ENCODE measurements at regions not wholly inside any gene's neighbourhood (a gene's known extent, or its start where the extent isn't known, plus 50 kb on each side); places are given as distances from the start of the nearest gene placed in this dataset.

DNA sequence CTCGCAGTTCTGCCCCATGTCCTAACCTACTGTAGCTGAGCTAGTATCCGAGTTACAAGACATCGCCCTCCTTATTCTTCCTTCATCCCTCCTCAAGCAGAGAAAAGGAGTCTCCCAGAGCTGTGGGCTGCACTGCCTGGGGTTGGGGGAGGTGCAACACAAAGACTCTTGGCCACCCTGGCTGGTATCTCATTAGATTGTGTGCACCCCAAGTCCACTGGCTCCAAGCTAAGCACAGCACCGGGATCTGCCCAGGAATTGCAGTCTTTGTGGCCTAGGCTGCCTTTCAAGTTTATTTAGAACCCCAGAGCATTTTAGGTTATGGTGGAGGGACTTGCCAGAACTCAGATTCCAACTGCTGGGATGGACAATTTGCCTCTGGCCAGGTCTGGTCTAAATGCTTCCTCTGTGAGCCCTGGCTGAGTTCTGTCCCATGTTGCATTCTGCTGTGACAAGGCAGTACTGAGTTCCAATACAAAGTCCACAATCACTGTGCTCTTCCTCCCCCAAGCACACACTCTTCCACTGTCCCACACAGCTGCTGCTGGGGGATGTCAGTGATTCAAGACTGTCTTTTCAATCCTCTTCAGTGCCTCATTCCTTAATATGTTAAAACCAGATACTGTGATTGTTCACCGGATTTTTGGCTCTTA lies 169.6 kb upstream of the CLEC14A start:
- no peak for DNase-seq
- Mint-ChIP-seq H3K27me3 (no peaks in the 10 kb centered on the region), H3K4me1 (no peaks in the 10 kb centered on the region), H3K27ac (no peak overlapping the region), H3K9me3 (peaks cover 26% of the 10 kb centered on the region), H3K36me3 (ENCODE audit: low read depth) (no peaks in the 10 kb centered on the region), H3K4me3 (no peak overlapping the region)
- ATAC-seq, result no peak

DNA sequence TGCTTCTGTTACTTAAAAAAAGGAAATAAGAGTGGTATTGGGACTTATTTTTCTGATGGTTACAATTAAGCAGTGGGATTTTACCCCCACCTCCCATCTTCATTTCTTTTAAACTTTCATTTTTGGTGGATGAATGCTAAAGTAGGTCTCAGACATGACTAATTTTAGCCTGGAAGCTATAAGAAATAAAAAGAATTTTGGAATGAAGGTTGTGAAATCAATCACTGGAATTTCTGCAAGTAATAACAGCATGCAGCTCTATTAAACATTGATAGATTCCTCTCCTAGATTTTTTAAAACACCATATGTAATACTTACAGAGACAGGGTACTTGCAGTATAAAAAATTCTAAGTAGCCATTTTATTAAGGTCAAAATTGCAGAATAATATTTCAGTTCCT lies 164.2 kb upstream of the CLEC14A start:
- DNase-seq (no peak), ATAC-seq (no peak)
- no peaks in the 10 kb centered on the region for H3K36me3 Mint-ChIP-seq (ENCODE audit: low read depth)
- peaks cover 22% of the 10 kb centered on the region for H3K9me3 Mint-ChIP-seq
- no peak overlapping the region for H3K27ac Mint-ChIP-seq
- no peaks in the 10 kb centered on the region for H3K27me3 Mint-ChIP-seq
- H3K4me1 Mint-ChIP-seq, result no peaks in the 10 kb centered on the region
- no peak overlapping the region for H3K4me3 Mint-ChIP-seq

DNA sequence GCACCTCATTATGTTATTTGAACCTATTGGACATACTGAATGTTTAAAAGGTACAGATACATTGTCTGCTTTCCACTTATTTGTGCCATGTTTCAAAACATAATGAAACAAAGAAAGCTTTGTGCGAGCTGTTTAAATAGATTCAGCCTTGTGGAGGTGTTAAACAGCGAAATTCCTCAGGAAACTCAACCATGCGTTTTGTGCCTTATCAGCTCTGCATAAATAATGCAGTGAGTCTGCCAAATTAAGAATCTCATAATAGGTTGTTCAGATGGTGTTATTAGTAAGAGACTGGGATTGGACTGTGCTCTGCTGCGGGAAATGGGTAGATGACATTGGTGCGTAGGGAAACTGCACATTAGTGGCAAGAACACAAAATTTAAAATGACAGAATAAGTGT lies 163.7 kb upstream of the CLEC14A start:
- no peaks in the 10 kb centered on the region for H3K4me1 Mint-ChIP-seq
- ATAC-seq, result no peak
- peaks cover 19% of the 10 kb centered on the region for H3K9me3 Mint-ChIP-seq
- no peaks in the 10 kb centered on the region for H3K27me3 Mint-ChIP-seq
- no peak for DNase-seq
- H3K36me3 Mint-ChIP-seq (ENCODE audit: low read depth), result no peaks in the 10 kb centered on the region
- H3K4me3 Mint-ChIP-seq, result no peak overlapping the region
- no peak overlapping the region for H3K27ac Mint-ChIP-seq

DNA sequence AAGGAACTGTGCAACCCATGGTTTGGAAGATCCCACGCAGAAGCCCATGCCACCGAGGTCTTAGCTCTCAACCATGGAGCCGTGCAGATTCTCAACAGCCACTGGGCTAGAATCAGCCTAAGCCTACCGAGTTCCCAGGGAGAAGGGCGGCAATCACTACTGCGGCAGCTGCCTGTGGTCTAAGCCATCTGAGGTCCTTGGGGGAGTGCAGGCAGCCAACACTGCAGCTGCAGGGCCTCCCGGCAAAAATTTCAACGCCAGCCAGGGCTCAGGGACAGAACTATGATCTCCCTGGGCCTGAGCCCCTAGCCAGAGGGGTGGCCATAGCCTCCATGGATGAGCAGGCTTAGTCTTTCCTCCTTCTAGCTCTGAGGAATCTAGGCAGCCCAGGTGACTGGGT lies 156.8 kb upstream of the CLEC14A start:
- Mint-ChIP-seq H3K27ac (no peak overlapping the region), H3K9me3 (no peaks in the 10 kb centered on the region), H3K4me1 (no peaks in the 10 kb centered on the region), H3K4me3 (no peak overlapping the region), H3K27me3 (no peaks in the 10 kb centered on the region), H3K36me3 (ENCODE audit: low read depth) (no peaks in the 10 kb centered on the region)
- ATAC-seq, result no peak
- DNase-seq, result no peak

DNA sequence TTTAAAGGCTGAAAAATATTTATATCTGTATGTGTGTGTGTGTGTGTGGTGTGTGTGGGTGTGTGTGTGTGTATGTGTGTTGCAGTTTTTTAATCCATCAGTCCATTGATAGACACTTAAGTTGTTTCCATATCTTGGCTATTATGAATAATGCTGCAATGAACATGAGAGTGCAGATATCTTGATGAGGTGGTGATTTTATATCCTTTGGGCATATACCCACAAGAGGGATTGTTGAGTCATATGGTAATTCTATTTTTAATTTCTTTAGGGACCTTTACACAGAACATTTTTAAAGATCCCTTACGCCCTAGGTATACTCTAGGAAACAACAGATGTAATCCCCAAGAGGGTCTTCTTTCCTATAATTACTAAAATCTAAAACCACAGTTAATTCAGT lies 154.5 kb upstream of the CLEC14A start:
- H3K27ac Mint-ChIP-seq, result no peak overlapping the region
- no peak overlapping the region for H3K4me3 Mint-ChIP-seq
- H3K36me3 Mint-ChIP-seq (ENCODE audit: low read depth), result no peaks in the 10 kb centered on the region
- H3K4me1 Mint-ChIP-seq, result no peaks in the 10 kb centered on the region
- no peaks in the 10 kb centered on the region for H3K27me3 Mint-ChIP-seq
- no peak for DNase-seq
- no peaks in the 10 kb centered on the region for H3K9me3 Mint-ChIP-seq
- ATAC-seq, result no peak

DNA sequence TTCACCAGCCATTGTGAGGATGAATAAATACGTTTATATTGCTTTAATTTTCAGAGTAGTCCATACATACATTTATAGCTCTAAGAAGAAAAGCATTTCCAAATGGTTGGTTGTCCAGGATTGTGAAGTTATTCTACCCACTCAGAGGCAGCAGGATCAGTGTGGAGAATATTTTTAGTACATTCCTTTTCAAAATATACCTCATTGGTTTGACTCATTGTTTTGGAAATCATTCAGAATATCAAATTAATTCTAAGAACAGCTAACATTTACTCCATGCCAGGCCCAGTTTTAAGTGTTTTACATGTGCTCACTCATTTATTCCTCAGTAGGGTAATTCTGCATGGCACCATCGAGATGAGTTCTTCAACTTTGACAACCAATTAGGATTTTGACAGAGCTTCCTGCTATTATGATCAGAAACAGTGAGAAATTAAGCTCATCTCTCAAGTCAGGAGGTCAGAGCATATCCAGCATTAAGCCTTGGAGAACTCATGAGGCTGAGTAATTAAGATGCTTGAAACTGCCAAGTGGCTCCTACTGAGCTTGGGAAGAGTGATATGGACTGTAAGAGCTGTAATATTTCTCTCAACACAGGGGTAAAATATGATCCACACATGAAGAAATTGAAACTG lies 153.3 kb upstream of the CLEC14A start:
- H3K36me3 Mint-ChIP-seq (ENCODE audit: low read depth), result no peaks in the 10 kb centered on the region
- H3K9me3 Mint-ChIP-seq, result no peaks in the 10 kb centered on the region
- no peak overlapping the region for H3K27ac Mint-ChIP-seq
- ATAC-seq, result no peak
- DNase-seq, result no peak
- H3K4me3 Mint-ChIP-seq, result no peak overlapping the region
- H3K27me3 Mint-ChIP-seq, result no peaks in the 10 kb centered on the region
- no peaks in the 10 kb centered on the region for H3K4me1 Mint-ChIP-seq

DNA sequence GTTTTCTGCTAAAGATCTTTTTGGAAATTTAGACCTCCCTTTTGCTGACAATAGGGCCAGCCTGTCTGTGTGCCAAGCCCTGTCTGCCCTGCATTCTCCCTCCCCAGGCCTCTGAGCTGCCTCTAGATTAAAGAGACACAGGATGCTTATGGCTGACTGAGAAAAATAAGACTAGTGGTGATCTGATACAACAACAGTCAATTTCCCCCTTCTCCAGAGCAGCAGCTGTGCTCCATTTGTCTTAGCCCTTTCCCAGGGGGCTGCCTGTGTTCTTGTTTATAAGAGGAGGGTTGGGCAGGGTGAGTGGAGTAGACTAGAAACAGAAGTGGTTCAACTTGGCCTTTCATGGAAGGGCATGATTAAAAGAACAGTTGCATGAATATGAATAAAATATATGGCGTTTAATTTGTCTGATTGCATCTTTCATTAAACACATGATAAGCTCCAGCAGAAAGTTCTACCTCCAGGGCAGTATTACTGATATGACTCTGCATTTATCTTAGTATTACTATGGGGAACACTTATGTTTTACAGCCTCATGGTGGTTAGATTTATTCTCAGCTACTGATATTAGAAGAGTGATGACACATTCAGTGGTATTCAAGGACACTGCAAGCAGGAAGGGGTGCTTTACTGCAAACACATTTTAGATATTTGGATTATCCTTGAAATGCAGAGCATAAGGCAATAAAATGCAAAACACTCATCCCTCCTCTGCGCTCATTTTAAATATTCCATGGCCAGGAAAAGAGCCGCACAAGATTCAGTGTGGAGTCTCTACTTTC lies 150.2 kb upstream of the CLEC14A start:
- Mint-ChIP-seq H3K36me3 (ENCODE audit: low read depth) (no peaks in the 10 kb centered on the region), H3K9me3 (no peaks in the 10 kb centered on the region), H3K4me3 (no peak overlapping the region), H3K4me1 (no peaks in the 10 kb centered on the region), H3K27me3 (peaks cover under 1% of the 10 kb centered on the region), H3K27ac (no peak overlapping the region)
- no peak for DNase-seq
- ATAC-seq, result no peak

DNA sequence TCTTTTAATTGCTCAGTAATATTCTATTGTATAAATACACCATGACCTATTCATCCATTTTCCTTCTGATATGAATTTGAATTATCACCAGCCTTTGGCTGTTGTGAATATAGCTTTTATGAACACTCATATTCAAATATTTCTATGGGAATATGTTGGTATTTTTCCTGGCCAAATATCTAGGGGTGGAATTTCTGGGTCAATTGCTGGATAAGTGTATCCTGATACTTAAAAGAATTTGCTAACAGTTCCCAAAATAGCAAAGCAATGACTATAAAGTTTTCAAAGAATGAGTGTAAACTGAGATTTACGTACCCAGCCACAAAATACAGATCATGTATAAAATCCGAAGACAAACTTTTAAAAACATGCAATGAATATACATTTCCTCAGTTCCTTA lies 148.7 kb upstream of the CLEC14A start:
- H3K4me3 Mint-ChIP-seq, result no peak overlapping the region
- ATAC-seq (no peak), DNase-seq (no peak)
- no peaks in the 10 kb centered on the region for H3K9me3 Mint-ChIP-seq
- H3K27me3 Mint-ChIP-seq, result peaks cover 2% of the 10 kb centered on the region
- no peaks in the 10 kb centered on the region for H3K4me1 Mint-ChIP-seq
- H3K36me3 Mint-ChIP-seq (ENCODE audit: low read depth), result no peaks in the 10 kb centered on the region
- no peak overlapping the region for H3K27ac Mint-ChIP-seq

DNA sequence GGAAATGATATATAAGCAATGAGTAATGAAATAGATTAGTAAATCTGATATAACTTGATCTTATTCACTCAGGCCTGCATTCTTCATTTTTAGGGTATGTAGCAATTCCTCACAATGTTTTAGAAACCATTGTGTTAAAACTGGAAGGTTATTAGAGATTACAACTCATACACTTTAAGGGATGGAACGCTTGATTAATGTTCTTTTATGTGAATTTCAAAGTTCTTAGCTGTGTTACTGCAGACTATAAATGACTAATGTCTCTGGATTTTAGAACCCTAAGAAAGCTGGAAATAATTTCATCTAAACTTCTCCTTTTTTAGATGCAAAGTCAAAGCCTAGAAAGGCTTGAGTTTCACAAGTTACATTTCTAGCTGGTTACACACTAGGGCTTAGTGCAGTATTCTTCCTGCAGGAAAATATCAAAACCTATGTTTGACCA lies 148.2 kb upstream of the CLEC14A start:
- Mint-ChIP-seq H3K27ac (no peak overlapping the region), H3K9me3 (no peaks in the 10 kb centered on the region), H3K36me3 (ENCODE audit: low read depth) (no peaks in the 10 kb centered on the region), H3K4me1 (no peaks in the 10 kb centered on the region), H3K4me3 (no peak overlapping the region), H3K27me3 (peaks cover 2% of the 10 kb centered on the region)
- ATAC-seq, result no peak
- DNase-seq, result no peak

DNA sequence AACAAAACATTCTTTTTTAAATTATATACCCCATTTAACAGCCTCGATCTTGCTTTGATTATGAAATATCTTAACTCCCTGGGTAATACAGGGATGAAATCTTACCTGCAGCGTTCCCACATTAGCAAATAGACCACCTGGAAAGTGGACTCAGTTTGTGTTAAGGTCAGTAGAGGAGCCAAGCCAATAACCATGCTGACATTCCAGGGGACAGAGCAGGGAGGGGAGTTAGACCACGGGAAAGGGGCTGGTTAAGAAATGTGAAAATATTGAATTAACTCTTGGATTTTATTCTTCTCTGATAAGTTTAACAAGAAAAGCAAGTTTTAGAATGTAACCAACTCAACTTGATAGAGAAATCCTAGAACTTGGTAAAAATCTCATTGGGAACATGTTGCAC lies 144.9 kb upstream of the CLEC14A start:
- Mint-ChIP-seq H3K4me1 (no peaks in the 10 kb centered on the region), H3K36me3 (ENCODE audit: low read depth) (no peaks in the 10 kb centered on the region), H3K27me3 (peaks cover 2% of the 10 kb centered on the region), H3K9me3 (no peaks in the 10 kb centered on the region), H3K27ac (no peak overlapping the region), H3K4me3 (no peak overlapping the region)
- DNase-seq (no peak), ATAC-seq (no peak)

DNA sequence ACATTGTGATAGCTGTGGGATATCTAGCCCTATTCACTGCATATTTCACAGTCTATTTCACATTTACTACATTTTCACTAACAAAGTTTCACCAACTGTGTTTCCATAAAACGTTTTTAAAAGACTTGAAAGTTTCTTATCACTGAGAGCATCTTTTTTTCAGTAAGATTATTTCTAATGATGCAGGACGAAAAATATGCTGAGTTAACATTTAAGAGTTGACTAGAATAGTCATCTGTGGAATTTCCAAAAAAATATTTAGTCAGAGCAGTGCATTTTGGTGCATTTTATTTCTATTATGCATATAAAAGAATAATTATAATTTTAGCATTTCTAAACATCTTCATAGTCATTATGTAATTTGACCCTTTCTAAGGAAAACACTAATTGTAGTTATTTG lies 143.8 kb upstream of the CLEC14A start:
- Mint-ChIP-seq H3K36me3 (ENCODE audit: low read depth) (no peaks in the 10 kb centered on the region), H3K27ac (no peak overlapping the region), H3K4me1 (no peaks in the 10 kb centered on the region), H3K27me3 (peaks cover 2% of the 10 kb centered on the region), H3K4me3 (no peak overlapping the region), H3K9me3 (no peaks in the 10 kb centered on the region)
- no peak for DNase-seq
- no peak for ATAC-seq

DNA sequence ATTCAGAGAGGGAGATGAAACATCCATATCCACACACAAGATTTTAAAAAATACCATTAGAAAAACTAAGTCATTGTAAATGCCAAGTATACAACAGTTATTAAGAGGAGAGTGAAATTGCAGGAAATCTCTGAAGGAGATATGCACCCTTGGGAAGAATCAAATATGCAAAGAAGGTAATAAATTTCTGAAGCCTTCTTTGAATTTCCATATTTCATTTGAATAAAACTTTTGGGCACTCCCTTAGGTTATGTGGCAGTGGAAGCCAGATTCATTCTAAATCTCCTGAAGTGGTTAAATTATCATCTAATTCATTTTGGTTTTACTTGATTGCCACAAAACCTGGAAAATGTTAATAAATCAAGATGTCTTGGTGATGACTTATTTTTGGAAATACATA lies 138.9 kb upstream of the CLEC14A start:
- DNase-seq (no peak), ATAC-seq (no peak)
- peaks cover 1% of the 10 kb centered on the region for H3K27me3 Mint-ChIP-seq
- no peak overlapping the region for H3K4me3 Mint-ChIP-seq
- H3K9me3 Mint-ChIP-seq, result no peaks in the 10 kb centered on the region
- H3K27ac Mint-ChIP-seq, result no peak overlapping the region
- no peaks in the 10 kb centered on the region for H3K4me1 Mint-ChIP-seq
- no peaks in the 10 kb centered on the region for H3K36me3 Mint-ChIP-seq (ENCODE audit: low read depth)

DNA sequence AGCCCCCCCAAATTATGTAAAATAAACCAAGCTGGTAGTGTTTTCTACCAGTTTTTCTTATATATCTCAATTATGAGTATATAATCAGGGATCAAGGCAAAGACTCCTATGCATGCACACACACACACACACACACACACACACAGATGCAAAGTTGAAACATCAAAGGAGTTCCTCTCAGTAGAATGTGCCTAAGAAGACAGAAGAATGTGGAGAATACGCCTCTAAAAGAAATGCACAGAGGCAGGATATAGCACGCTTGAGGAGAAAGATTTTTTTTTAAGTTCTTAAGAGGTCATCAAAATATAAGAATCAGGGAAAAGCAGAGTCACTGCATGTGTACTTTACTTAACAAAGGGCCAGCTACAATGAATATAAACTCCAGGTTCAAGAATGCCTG lies 138.2 kb upstream of the CLEC14A start:
- Mint-ChIP-seq H3K4me1 (no peaks in the 10 kb centered on the region), H3K27ac (no peak overlapping the region), H3K4me3 (no peak overlapping the region), H3K36me3 (ENCODE audit: low read depth) (no peaks in the 10 kb centered on the region), H3K27me3 (peaks cover 1% of the 10 kb centered on the region), H3K9me3 (no peaks in the 10 kb centered on the region)
- ATAC-seq (no peak), DNase-seq (no peak)

DNA sequence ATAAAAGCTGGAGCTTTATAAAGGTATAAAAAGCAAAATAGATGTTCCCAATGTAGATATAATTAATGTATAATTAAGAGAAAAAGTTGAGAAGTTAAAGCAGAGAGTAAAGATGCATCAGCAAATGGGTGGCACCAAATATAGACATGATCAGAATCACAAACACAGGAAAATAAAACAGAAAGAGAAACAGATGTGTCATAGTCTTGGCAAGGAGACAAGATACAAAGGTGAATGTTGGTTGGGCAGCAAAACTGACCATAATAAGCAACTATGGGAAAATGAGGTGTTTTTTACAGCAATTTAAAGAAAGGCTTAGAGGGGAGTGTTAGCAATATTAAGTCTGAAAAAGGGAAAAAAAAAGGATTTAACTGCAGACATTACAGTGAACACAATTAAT lies 135.4 kb upstream of the CLEC14A start:
- no peaks in the 10 kb centered on the region for H3K36me3 Mint-ChIP-seq (ENCODE audit: low read depth)
- no peak overlapping the region for H3K27ac Mint-ChIP-seq
- no peaks in the 10 kb centered on the region for H3K9me3 Mint-ChIP-seq
- no peak overlapping the region for H3K4me3 Mint-ChIP-seq
- DNase-seq, result no peak
- H3K4me1 Mint-ChIP-seq, result no peaks in the 10 kb centered on the region
- peaks cover 1% of the 10 kb centered on the region for H3K27me3 Mint-ChIP-seq
- no peak for ATAC-seq

DNA sequence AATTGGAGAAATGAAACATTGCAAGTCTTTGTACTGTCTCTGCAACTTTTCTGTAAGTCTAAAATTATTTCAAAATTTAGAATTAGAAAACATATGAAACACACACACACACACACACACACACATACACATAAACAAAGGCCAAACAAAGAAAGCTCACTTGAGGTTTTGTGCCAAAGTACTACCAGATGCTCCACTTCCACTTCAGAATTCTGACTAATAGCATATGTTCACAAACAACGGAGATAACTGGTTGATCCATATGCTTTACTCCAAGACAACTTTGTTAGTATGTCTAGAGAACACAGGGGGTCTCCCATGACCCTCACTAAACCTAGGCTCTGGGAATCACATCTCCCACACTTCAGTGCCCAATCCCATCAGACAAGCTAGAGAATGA lies 133.8 kb upstream of the CLEC14A start:
- Mint-ChIP-seq H3K27ac (no peak overlapping the region), H3K36me3 (ENCODE audit: low read depth) (no peaks in the 10 kb centered on the region), H3K4me3 (no peak overlapping the region), H3K4me1 (no peaks in the 10 kb centered on the region), H3K9me3 (no peaks in the 10 kb centered on the region), H3K27me3 (peaks cover 1% of the 10 kb centered on the region)
- DNase-seq, result no peak
- no peak for ATAC-seq
